Urinary bladder (tissue), 3 donors: ENCODE measurements at regions not wholly inside any gene's neighbourhood (a gene's known extent, or its start where the extent isn't known, plus 50 kb on each side); places are given as distances from the start of the nearest gene placed in this dataset.

Experiments
- DNase-seq: peaks from one replicate; pipeline ENCODE4 v3.0.0-alpha.2; 2015; ENCODE audit errors: extremely low spot score
- H3K27ac ChIP-seq: one replicate; pipeline ENCODE4 v1.5.1; 2013; ENCODE audit warnings: low read depth, mild to moderate bottlenecking, moderate library complexity
- H3K36me3 ChIP-seq: one replicate; pipeline ENCODE4 v1.6.1; 2013; ENCODE audit warnings: mild to moderate bottlenecking, moderate library complexity; ENCODE audit not compliant: insufficient read depth
- H3K4me1 ChIP-seq: one replicate; pipeline ENCODE4 v1.6.1; 2013; ENCODE audit warnings: mild to moderate bottlenecking, moderate library complexity; ENCODE audit not compliant: insufficient read depth
- H3K4me3 ChIP-seq: one replicate; pipeline ENCODE4 v1.5.1; 2013; ENCODE audit warnings: low read depth, low read length
- WGBS: extraction: QIAGEN DNeasy Blood & Tissue Kit; methylation state at CpG from one replicate; pipeline ENCODE4 v1.1.7; 2013; 5-methylcytosine and 5-hydroxymethylcytosine counted together
- donor health status: healthy with polysubstance abuse.
- donor health status: healthy.

DNA sequence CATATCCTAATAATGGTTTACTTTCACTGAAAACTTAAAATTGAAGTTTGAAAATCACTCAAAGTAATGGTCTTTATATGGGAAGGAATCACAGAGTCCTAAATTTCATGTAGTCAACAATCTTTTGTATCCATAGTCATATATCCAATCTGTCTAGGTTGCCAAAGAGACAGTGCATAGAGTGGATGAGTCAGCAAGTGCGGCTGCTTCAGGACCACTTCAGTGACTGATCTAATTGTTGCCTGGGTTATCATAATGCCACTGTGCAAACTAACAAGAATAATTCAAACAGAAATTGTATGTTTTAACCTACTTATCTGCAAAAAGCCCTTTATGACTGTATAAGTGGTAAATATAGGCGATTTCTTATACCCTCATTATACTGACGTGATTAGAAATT, 211.3 kb upstream of the PRR16 start:
- no peaks in the 10 kb centered on the region for H3K4me1 ChIP-seq
- H3K4me3 ChIP-seq: no peak overlapping the region
- WGBS: 89% methylated on average over 3 of the region's 3 CpGs
- no peak for DNase-seq
- no peak overlapping the region for H3K27ac ChIP-seq
- no peaks in the 10 kb centered on the region for H3K36me3 ChIP-seq

DNA sequence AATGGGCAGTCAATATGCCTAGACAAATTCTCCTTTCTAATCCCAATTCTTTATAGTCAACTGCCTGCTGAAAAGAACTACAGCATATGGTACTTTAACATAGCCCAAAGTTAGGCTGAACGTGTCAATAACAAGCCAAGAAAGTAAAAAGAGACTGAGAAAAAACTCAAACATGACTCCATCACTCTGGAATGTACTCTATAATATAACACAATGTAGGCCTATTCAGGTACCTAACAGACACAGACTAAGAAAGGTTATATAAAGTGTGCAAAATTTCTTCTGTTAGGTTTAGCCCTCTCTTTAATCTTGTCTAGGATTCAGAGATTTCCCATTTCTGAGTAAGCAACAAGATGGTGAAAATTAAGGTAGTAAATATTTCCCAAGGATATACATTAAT, 209.7 kb upstream of the PRR16 start:
- H3K27ac ChIP-seq: no peak overlapping the region
- WGBS: 75% methylated on average over 1 of the region's 1 CpG
- no peaks in the 10 kb centered on the region for H3K4me1 ChIP-seq
- no peaks in the 10 kb centered on the region for H3K36me3 ChIP-seq
- DNase-seq: no peak
- H3K4me3 ChIP-seq: no peak overlapping the region

GRCh38 chr5:120255214-120255613, 208.9 kb upstream of the PRR16 start:
- H3K4me1 ChIP-seq: no peaks in the 10 kb centered on the region
- H3K27ac ChIP-seq: no peak overlapping the region
- WGBS: 78% methylated on average over 2 of the region's 2 CpGs
- DNase-seq: no peak
- H3K4me3 ChIP-seq: no peak overlapping the region
- no peaks in the 10 kb centered on the region for H3K36me3 ChIP-seq

- no peaks in the 10 kb centered on the region for H3K36me3 ChIP-seq
- no peak for DNase-seq
- H3K27ac ChIP-seq: no peak overlapping the region
- no peak overlapping the region for H3K4me3 ChIP-seq
- WGBS: 72% methylated on average over 1 of the region's 1 CpG
- H3K4me1 ChIP-seq: no peaks in the 10 kb centered on the region
Measured at GRCh38 chr5:120256376-120256775, 207.7 kb upstream of the PRR16 start.

- no peak for DNase-seq
- 86% methylated on average over 3 of the region's 3 CpGs for WGBS
- H3K27ac ChIP-seq: no peak overlapping the region
- no peaks in the 10 kb centered on the region for H3K36me3 ChIP-seq
- H3K4me1 ChIP-seq: no peaks in the 10 kb centered on the region
- H3K4me3 ChIP-seq: no peak overlapping the region
Measured at GRCh38 chr5:120257358-120257971, 206.6 kb upstream of the PRR16 start.

GRCh38 chr5:120258123-120258522, 206.0 kb upstream of the PRR16 start:
- no peaks in the 10 kb centered on the region for H3K36me3 ChIP-seq
- H3K4me3 ChIP-seq: no peak overlapping the region
- no peak overlapping the region for H3K27ac ChIP-seq
- no peak for DNase-seq
- H3K4me1 ChIP-seq: no peaks in the 10 kb centered on the region
- 77% methylated on average over 4 of the region's 4 CpGs for WGBS

DNA sequence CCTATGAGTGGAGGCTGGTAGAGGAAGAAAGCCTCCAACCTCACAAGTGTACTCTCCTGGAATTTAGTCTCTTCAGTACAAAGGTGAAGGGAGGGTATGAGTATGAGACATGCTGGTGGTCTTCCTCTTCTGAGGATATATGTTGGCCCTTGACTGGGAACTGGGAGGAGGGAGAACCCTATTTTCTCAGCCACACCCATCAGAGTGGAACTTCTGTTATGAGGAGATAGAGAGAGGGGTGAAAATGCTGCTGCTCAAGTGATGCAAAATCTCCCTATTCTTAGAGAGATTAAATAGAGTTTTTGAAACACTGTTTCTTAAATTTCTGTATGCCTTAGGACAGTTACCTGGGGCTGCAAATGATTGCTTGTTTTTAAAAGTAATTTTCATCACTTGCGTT, 203.4 kb upstream of the PRR16 start:
- 95% methylated on average over 1 of the region's 1 CpG for WGBS
- H3K27ac ChIP-seq: no peak overlapping the region
- no peak for DNase-seq

DNA sequence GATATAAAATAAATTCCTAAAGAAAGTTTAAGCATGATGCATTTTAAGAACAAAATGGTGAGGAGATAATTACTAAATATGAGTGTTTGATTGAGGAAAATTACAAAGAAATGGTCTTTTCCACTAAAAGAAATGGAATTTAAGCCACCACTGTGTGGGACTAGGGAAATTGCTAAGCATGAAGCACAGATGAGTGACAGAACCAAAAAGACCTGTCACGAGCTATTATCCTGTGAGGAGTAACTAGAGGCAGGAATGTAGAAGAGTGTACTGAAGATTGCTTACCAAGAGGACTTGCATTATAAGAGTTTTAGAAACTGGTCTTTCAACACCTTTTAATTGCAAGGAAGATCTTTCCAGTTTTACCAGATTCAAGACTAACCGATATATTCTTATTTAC, 193.6 kb upstream of the PRR16 start:
- no peak overlapping the region for H3K4me3 ChIP-seq
- WGBS: 90% methylated on average over 2 of the region's 2 CpGs
- DNase-seq: no peak
- no peak overlapping the region for H3K27ac ChIP-seq
- no peaks in the 10 kb centered on the region for H3K4me1 ChIP-seq
- H3K36me3 ChIP-seq: peaks cover 2% of the 10 kb centered on the region

More for the DNA sequence above, 203.4 kb upstream of the PRR16 start:
- Histone ChIP-seq H3K36me3 (no peaks in the 10 kb centered on the region), H3K4me3 (no peak overlapping the region), H3K4me1 (no peaks in the 10 kb centered on the region)

- no peaks in the 10 kb centered on the region for H3K36me3 ChIP-seq
- H3K27ac ChIP-seq: no peak overlapping the region
- DNase-seq: no peak
- H3K4me1 ChIP-seq: no peaks in the 10 kb centered on the region
- 83% methylated on average over 3 of the region's 3 CpGs for WGBS
- no peak overlapping the region for H3K4me3 ChIP-seq
Measured at GRCh38 chr5:120293796-120294195, 170.3 kb upstream of the PRR16 start.

- no peaks in the 10 kb centered on the region for H3K36me3 ChIP-seq
- WGBS: 66% methylated on average over 1 of the region's 1 CpG
- H3K4me3 ChIP-seq: no peak overlapping the region
- no peak overlapping the region for H3K27ac ChIP-seq
- H3K4me1 ChIP-seq: no peaks in the 10 kb centered on the region
- no peak for DNase-seq
Measured at GRCh38 chr5:120297616-120298015, 166.5 kb upstream of the PRR16 start.

DNA sequence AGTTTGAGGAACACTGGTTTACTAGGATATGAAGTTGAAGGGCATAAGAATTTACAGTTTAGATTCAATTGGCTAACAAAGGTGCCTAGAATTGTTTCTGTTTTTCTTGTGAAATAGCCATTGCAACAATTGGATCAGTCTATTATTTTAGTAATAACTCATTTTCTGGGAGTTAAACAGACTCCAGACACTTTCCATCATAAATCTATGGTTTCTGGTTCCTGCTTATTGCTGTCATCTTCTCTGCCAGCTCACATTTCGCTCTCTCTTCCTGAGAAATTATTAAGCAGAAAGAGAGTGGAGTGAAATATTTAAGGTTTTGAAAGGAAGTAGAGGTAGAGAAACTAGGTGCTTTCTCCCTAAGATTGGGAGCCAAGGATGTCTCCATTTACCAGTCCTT, 165.1 kb upstream of the PRR16 start:
- Histone ChIP-seq H3K36me3 (no peaks in the 10 kb centered on the region), H3K4me1 (no peaks in the 10 kb centered on the region), H3K4me3 (no peak overlapping the region), H3K27ac (no peak overlapping the region)
- DNase-seq: no peak
- 73% methylated on average over 1 of the region's 1 CpG for WGBS

- DNase-seq: no peak
- Histone ChIP-seq H3K4me1 (no peaks in the 10 kb centered on the region), H3K36me3 (no peaks in the 10 kb centered on the region), H3K27ac (no peak overlapping the region), H3K4me3 (no peak overlapping the region)
- 52% methylated on average over 2 of the region's 2 CpGs for WGBS
Measured at GRCh38 chr5:120304663-120305062, 159.4 kb upstream of the PRR16 start.

DNA sequence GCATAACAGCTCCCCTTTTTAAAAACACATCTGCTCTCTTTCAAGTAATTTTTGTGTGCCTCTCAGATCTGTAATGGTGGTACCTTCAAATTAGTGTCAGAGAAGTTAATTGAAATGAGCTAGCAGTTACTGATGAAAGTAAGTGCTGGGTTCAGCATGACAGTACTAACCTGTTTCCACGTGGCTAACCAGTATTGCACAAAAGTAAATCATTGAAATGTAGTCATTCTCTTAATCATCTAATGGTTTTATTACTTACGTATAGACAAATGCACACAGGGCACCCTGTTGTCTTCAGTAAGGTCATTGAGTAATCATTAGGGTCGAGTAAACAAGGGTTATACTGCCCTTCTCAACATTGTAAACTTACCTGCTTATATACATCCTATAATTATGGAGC, 157.8 kb upstream of the PRR16 start:
- H3K36me3 ChIP-seq: no peaks in the 10 kb centered on the region
- WGBS: 51% methylated on average over 3 of the region's 3 CpGs
- H3K4me3 ChIP-seq: no peak overlapping the region
- no peaks in the 10 kb centered on the region for H3K4me1 ChIP-seq
- H3K27ac ChIP-seq: no peak overlapping the region
- DNase-seq: no peak

- DNase-seq: no peak
- Histone ChIP-seq H3K27ac (no peak overlapping the region), H3K36me3 (no peaks in the 10 kb centered on the region)
Measured at GRCh38 chr5:120314191-120314590, 149.9 kb upstream of the PRR16 start.

GRCh38 chr5:120320626-120321025, 143.5 kb upstream of the PRR16 start:
- no peak overlapping the region for H3K27ac ChIP-seq
- H3K4me3 ChIP-seq: no peak overlapping the region
- no peaks in the 10 kb centered on the region for H3K4me1 ChIP-seq
- H3K36me3 ChIP-seq: no peaks in the 10 kb centered on the region
- no peak for DNase-seq

More at GRCh38 chr5:120314191-120314590, 149.9 kb upstream of the PRR16 start:
- no peaks in the 10 kb centered on the region for H3K4me1 ChIP-seq
- H3K4me3 ChIP-seq: no peak overlapping the region
